ENCODE measurements at regions not wholly inside any gene's neighbourhood (a gene's known extent, or its start where the extent isn't known, plus 50 kb on each side); places are given as distances from the start of the nearest gene placed in this dataset.
A peak's percentile ranks its signal among the peaks of the same experiment; 100 is the strongest.
"Not testable (repeated sequence)": the region's sequence is repeated elsewhere in the genome, so short reads cannot be mapped to it uniquely, and the experiment has no call there.

GRCh38 chr7:142495301-142495700 lies 237.4 kb upstream of the PRSS58 start:
- not testable (repeated sequence) for DNase-seq

DNA sequence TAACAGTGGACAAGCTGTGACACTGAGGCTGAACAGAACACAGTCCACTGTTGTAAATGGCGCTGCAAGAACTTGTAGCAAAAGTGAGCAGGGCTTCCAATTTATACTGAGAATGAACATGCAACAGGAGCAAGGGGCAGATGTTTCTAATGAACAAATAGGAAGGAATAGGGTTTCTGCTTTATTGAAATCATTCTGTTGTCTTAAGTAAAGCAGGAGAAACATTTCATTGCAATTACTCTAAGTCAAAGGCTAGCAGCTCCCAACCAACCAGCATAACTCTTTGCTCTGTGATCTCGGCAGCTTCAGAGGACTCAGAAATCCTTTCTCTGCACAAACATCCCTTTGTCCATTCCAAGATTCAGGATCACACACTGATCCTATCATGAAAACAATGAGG lies 236.2 kb upstream of the PRSS58 start:
- no peak for DNase-seq

DNA sequence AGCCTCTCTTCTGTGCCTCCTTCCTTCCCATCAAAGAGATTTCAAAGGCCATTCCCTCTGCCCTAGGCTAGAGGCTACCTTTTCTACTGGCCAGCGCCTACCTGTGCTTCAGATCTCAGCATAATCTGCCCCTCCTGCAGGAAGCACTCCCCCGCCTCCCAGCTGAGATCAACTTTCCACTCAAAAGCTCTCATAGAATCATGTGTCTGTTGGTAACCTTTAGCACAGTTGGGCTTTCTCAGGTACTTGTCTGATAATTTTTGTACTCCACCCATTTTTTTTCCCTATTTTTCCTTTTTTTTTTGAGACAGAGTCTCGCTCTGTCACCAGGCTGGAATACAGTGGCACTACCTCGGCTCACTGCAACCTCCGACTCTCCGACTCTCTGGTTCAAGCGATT lies 231.0 kb upstream of the PRSS58 start:
- DNase-seq: no peak

GRCh38 chr7:142488036-142488633 lies 230.3 kb upstream of the PRSS58 start:
- DNase-seq: no peak

DNA sequence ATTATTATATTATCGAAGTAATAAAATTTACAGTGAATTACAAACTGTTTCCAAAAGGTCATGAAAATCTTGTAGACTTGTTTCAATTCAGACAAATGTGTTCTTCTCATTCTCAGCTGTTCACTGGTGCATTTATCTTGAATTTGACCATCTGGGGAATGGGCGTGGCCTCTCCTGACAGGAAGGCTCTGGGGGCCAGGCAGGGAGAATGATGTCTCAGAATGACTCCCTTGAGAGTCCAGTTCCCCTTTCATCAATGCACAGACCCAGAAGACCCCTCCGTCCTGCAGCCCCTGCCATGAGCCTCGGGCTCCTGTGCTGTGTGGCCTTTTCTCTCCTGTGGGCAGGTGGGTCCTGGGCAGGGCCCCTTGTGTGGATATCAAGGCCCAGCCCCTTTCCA lies 229.7 kb upstream of the PRSS58 start:
- not testable (repeated sequence) for DNase-seq

- no peak for DNase-seq
Observed at GRCh38 chr7:142487124-142487523, 229.3 kb upstream of the PRSS58 start.

DNA sequence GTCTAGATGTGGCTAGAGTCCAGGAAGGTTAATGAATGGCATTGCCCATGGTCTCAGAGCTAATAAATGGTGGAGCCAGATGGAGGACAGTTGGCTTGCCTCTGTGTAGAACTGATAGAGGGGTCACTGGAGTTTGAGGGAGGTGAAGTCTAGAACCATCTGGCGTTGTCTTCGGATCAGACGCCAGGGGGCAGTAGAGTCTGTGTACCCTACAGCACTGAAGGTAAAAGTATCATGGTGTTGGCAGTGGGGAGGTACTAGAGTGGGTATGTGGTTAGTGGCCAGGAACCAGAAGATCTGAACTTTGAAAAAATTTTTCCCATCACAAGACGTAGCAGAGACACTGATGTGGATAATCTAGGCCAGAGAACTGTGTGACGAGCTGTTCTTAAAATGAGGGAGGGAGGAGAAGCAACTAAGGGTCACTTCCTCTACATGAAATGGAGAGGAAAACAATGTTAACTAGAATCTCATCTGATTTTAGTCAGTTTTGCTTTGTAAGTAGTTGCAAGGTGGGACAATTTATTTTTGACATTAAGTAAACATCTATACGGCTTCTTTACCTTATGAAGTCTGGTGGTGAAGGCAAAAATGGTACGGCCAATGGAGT lies 227.9 kb upstream of the PRSS58 start:
- DNase-seq: no peak

- no peak for DNase-seq
Observed at GRCh38 chr7:142483659-142484317, 225.9 kb upstream of the PRSS58 start.

DNA sequence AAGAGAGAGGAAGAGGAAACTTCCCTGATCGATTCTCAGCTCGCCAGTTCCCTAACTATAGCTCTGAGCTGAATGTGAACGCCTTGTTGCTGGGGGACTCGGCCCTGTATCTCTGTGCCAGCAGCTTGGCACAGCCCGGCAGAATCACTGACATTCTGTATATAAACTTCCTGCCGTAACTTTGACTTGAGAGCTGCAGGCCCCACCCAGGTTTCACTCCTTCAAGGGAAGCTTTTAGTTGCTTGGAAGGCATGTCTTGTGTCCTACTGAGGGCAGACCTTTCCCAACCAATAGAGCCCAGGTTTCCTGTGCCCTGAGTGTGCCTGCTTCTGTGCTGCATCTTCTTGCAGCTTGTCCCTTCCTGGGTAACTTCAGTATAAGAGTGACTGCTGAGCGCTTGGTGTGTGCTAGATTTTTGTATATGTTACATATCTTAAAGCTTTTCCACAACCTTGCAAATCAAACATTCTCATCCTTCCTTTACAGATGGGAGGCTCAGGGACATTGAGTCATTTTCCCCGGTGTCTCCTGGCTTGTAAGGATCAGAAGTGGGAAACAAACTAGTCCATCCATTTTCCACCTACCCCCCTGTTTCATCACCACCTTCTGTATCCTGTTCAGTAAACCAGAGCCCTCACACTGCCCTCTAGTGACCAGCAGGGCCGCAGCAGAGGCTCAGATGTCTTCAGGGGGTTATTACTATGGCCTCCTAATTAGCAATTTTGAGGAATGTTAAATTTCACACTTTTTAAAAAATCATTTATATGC lies 225.2 kb upstream of the PRSS58 start:
- peak; percentile 44 to 60 for DNase-seq

GRCh38 chr7:142481548-142481947 lies 223.7 kb upstream of the PRSS58 start:
- no peak for DNase-seq

- DNase-seq: peak in 1 of 2 donors; percentile 20
Observed at GRCh38 chr7:142478479-142479220, 220.8 kb upstream of the PRSS58 start.

GRCh38 chr7:142477801-142478200 lies 219.9 kb upstream of the PRSS58 start:
- not testable (repeated sequence) for DNase-seq

- no peak for DNase-seq
Observed at GRCh38 chr7:142477079-142477651, 219.3 kb upstream of the PRSS58 start.

GRCh38 chr7:142476077-142476476 lies 218.2 kb upstream of the PRSS58 start:
- no peak for DNase-seq

DNA sequence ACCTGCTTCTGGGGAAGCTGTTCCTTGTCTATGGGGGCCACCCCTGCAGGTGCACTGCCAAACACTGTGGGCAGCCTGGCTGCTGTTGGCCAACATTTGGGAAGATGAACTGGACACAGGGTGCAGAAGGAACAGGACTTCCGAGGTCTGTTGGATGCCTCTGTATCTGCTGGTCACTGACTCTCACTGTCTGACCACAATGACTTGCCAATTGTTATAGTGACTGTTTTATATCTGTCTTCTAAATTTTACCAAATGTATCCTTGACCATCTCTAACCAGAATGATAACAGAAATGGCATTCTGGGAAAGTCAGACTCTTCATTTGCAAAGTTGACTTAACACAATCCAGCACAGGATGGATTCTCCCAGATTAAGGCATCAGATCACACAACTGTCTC lies 214.0 kb upstream of the PRSS58 start:
- DNase-seq: no peak

DNA sequence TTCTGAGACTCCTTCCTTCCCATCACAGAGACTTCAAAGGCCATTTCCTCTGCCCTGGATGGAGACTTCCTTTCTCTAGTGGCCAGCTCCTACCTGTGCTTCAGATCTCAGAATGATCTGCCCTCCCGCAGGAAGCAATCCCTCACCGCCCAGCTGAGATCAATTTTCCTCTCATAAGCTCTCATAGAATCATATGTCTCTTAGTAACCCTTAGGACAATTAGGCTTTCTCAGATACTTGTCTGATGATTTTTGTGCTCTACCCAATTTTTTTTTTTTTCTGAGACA lies 212.6 kb upstream of the PRSS58 start:
- DNase-seq: no peak

DNA sequence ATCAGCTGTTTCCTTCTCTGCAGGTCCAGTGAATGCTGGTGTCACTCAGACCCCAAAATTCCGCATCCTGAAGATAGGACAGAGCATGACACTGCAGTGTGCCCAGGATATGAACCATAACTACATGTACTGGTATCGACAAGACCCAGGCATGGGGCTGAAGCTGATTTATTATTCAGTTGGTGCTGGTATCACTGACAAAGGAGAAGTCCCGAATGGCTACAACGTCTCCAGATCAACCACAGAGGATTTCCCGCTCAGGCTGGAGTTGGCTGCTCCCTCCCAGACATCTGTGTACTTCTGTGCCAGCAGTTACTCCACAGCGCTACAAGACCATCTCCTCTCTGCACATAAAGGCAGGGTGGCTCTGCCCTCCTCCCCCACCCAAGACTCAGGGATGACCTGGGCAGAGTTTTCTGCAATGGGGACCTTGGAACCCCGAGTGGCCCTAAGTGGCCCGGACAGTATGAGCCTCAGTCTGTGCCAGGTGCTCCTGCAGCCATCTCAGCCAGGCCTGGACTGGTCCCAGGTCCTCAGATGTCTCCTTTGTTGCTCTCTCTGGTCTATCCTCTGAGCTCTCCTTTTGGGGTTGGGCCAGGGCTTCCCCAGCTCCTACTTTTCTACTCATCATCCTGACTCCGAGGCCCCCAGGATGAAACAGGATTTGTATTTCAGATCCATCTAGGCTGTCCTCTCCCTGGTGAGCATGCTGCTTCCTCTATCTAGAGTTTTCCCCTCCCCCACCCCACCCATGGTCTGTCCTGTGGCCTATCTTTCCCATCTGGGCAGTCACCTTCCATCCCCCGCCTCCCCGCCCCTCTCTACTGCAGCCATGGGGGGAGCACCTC lies 212.1 kb upstream of the PRSS58 start:
- DNase-seq: no peak

- DNase-seq: no peak
Observed at GRCh38 chr7:142468871-142469665, 211.2 kb upstream of the PRSS58 start.

- not testable (repeated sequence) for DNase-seq
Observed at GRCh38 chr7:142467056-142467655, 209.3 kb upstream of the PRSS58 start.

- DNase-seq: peak in 1 of 2 donors; percentile 15
Observed at GRCh38 chr7:142463401-142463850, 205.6 kb upstream of the PRSS58 start.
